ENCODE measurements at regions not wholly inside any gene's neighbourhood (a gene's known extent, or its start where the extent isn't known, plus 50 kb on each side); places are given as distances from the start of the nearest gene placed in this dataset.

DNA sequence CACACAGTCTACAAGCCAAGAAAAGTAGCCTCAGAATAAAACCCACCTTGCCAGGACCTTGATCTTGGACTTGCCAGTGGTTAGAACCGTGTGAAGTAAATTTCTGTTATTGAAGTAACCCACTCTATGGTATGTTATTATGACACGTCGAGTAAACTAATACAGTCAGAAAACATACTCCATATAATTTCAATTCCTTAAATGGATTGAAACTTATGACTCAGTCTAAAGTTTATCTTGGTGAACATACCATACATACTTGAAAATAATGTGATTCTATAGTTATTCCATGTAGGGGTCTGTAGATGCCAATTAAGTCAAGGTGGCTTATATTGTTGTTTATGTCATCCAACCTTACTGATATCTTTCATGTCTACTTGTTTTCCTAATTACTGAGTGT lies 950.7 kb downstream of the TLE4 start:
- TF ChIP-seq CTCF (IDR thresholded peaks at IDR 0.05; ENCODE audit: insufficient read depth, low read length, poor library complexity, severe bottlenecking) (no peak), EZH2phosphoT487 (conservative IDR thresholded peaks at IDR 0.05; ENCODE audit: low read length) (no peak)
